Prostate gland (tissue), 2 donors: ENCODE measurements at regions not wholly inside any gene's neighbourhood (a gene's known extent, or its start where the extent isn't known, plus 50 kb on each side); places are given as distances from the start of the nearest gene placed in this dataset.

Experiments
- DNase-seq: peaks from one replicate; pipeline ENCODE4 v3.0.0-alpha.2; 2019; ENCODE audit warnings: low spot score
- H3K27ac ChIP-seq, 2 donors: fragments of 200-600 bp; sonication (generic); 2 replicates each; pipeline ENCODE4 v1.5.1; 2017 to 2019
- H3K27me3 ChIP-seq: fragments of 200-600 bp; sonication (generic); replicated peaks from 2 replicates; pipeline ENCODE4 v1.5.1; 2019; ENCODE audit not compliant: insufficient read depth
- H3K36me3 ChIP-seq, 2 donors: fragments of 200-600 bp; sonication (generic); 1 replicate in 1 of 2; 2 replicates in 1 of 2; pipeline versions ENCODE4 v1.5.1 to v1.8.1; 2017 to 2019
- H3K4me1 ChIP-seq: fragments of 200-600 bp; sonication (generic); replicated peaks from 2 replicates; pipeline ENCODE4 v1.5.1; 2019
- H3K4me3 ChIP-seq, 2 donors: fragments of 200-600 bp; sonication (generic); 2 replicates each; pipeline ENCODE4 v1.5.1; 2017 to 2019
- H3K9me3 ChIP-seq: fragments of 200-600 bp; sonication (generic); 2 replicates; pipeline ENCODE4 v1.5.1; 2017
- POLR2A ChIP-seq: fragments of 450-650 bp; IDR thresholded peaks from one replicate; pipeline ENCODE4 v1.6.1; 2016; ENCODE audit warnings: antibody characterized with exemption, mild to moderate bottlenecking
- POLR2AphosphoS5 ChIP-seq: sonication (generic); formaldehyde crosslinking; IDR thresholded peaks from one replicate; pipeline ENCODE4 v1.6.1; 2017; ENCODE audit warnings: antibody characterized with exemption
- WGBS: methylation state at CpG from one replicate; pipeline ENCODE4 v1.1.5; 2018; 5-methylcytosine and 5-hydroxymethylcytosine counted together
- intact Hi-C: fragments of 100-400 bp; cut with DNase I; formaldehyde crosslinking; loops from one replicate; pipeline ENCODE4 v1.14.2; 2022
- TF ChIP-seq, protein P1 (sequence below), 4 experiments: fragments of 200-600 bp in 2 of 4; fragments of 450-650 bp in 2 of 4; sonication (generic) in 2 of 4; IDR thresholded peaks; 1 replicate in 3 of 4; 2 replicates in 1 of 4; pipeline ENCODE4 v1.5.1; 2016 to 2019; ENCODE audit warnings: antibody characterized with exemption in 4 of 4, mild to moderate bottlenecking in 2 of 4, moderate library complexity in 2 of 4

DNA sequence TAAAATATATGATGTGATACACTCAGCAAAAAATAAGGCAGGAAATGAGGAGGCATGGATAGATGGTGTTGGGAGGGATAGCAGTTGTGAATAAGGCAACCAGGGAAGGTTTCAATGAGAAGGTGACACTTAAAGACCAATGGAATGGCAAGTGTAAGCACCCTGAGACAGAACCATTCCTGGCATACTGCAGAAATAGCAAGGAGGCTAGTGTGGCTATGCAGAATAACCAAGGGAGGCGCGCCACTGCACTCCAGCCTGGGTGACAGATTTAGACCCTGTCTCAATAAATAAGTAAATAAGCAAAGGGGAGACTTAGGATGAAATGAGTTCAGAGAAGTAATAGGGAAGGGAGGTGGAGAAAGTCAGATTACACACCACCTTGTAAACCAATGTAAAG, 113.9 kb downstream of the TOMM20 start:
- Histone ChIP-seq H3K36me3 (no peaks in the 10 kb centered on the region), H3K27me3 (no peaks in the 10 kb centered on the region), H3K4me1 (no peaks in the 10 kb centered on the region), H3K9me3 (no peaks in the 10 kb centered on the region), H3K27ac (no peak overlapping the region), H3K4me3 (no peak overlapping the region)
- intact Hi-C loops, result no loop called here
- no peak for DNase-seq
- TF ChIP-seq POLR2AphosphoS5 (no peak), POLR2A (no peak)
- TF ChIP-seq, protein P1, sequence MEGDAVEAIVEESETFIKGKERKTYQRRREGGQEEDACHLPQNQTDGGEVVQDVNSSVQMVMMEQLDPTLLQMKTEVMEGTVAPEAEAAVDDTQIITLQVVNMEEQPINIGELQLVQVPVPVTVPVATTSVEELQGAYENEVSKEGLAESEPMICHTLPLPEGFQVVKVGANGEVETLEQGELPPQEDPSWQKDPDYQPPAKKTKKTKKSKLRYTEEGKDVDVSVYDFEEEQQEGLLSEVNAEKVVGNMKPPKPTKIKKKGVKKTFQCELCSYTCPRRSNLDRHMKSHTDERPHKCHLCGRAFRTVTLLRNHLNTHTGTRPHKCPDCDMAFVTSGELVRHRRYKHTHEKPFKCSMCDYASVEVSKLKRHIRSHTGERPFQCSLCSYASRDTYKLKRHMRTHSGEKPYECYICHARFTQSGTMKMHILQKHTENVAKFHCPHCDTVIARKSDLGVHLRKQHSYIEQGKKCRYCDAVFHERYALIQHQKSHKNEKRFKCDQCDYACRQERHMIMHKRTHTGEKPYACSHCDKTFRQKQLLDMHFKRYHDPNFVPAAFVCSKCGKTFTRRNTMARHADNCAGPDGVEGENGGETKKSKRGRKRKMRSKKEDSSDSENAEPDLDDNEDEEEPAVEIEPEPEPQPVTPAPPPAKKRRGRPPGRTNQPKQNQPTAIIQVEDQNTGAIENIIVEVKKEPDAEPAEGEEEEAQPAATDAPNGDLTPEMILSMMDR (IDR thresholded peaks at IDR 0.05), result no peak
- WGBS, result 98% methylated on average over 2 of the region's 2 CpGs

DNA sequence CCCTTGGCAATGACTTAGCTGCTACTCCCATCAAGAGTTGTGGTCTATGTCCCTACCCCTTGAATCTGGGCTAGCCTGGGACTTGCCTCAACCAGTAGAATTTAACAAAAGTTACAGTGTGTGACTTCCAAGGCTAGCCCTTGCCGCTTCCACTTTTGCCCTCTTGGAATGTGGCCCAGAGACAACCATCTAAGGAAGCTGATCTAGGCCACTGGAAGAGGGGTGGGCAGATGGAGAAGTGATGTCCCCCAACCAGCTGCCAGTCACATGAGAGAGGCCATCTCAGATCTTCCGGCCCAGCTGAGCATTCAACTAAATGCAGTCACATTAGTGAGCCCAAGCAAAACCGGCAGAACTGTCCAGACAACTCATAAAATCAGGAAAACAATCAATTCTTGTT, 115.1 kb downstream of the TOMM20 start:
- Histone ChIP-seq H3K4me3 (no peak overlapping the region), H3K4me1 (no peaks in the 10 kb centered on the region), H3K9me3 (no peaks in the 10 kb centered on the region), H3K36me3 (no peaks in the 10 kb centered on the region), H3K27me3 (no peaks in the 10 kb centered on the region), H3K27ac (no peak overlapping the region)
- no peak for TF ChIP-seq POLR2A
- intact Hi-C loops, result no loop called here
- 90% methylated on average over 3 of the region's 3 CpGs for WGBS
- no peak for DNase-seq

DNA sequence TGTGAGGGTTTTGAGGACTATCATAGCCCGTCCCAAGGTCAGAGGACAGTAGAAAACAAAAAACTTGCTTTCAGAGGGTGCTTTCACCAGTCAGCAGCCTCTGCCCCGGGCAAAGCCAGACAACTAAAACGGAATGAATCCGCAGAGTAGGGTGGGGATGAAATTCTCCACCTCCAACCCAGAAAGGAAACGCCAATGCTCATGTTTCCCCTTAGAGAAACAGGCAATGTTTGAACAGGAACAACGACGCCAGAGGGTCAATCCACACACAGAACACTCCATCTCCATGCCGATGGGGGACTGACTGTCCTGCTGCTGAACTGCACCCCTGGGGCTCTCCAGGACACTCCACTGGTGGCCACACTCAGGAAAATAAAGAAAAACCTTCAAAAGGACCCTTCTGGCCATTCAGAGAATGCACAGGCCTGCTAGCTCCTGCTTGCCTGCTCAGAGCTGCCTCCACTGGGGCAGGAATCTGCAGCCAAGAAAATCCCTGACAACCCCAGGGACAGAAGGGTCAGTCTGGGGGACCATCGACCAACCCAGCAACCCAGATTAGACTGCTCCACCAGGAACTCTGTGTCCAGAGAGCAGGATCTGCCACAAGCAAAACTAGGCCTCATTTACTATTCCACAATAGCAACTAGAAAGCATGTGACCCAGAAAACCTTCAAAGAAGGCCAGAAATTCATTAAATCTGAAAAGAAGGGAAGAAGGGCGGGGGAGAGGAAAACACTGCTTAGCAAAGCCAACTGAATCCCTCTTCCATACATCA, 116.0 kb downstream of the TOMM20 start:
- no peaks in the 10 kb centered on the region for H3K27me3 ChIP-seq
- no peaks in the 10 kb centered on the region for H3K9me3 ChIP-seq
- no peak overlapping the region for H3K4me3 ChIP-seq
- no peak overlapping the region for H3K27ac ChIP-seq
- no peak for TF ChIP-seq POLR2AphosphoS5
- TF ChIP-seq, protein P1 (IDR thresholded peaks at IDR 0.05), result no peak
- no peak for TF ChIP-seq POLR2A
- WGBS, result 76% methylated on average over 10 of the region's 10 CpGs
- H3K4me1 ChIP-seq, result no peaks in the 10 kb centered on the region
- no peak for DNase-seq
- intact Hi-C loops, result no loop called here
- H3K36me3 ChIP-seq, result no peaks in the 10 kb centered on the region

DNA sequence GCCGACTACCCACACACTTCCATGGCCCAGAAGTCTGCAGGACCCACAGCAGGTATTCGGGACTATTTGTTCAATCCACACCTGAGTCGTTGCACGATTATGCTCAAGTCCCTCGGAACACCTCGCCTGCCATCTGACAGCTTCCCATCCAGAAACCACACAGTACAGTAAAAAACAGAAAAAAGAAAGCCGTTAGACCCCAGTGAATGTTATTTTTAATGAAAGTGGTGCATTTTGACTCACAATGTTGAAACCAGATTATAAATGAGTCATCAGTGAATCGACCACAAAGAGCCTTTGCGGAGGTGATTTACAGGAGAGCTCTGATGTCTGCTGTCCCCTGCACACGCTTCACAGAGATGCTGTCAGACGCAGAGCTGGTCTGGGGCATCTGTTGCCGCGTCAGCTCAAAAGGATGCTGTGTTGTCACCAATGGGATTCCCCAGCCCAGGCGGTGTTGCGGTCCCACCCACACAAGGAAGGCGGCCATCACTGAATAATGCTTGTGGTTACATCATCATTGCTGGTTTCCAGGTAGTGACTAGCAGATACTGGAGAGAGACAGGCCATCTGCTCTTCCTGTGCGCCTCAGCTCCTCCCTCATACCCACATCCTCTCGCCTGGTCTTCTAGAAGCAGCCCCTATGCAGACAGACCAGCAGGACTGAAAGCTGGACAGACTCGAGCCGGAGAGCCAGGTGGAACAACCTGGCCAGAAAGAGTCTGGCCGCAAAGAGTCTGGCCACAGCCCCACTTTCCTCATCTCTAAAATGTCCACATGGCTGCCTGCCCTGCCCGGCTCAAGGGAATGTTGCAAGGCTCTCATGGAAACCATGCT, 116.8 kb downstream of the TOMM20 start:
- 82% methylated on average over 22 of the region's 22 CpGs for WGBS
- intact Hi-C loops, result no loop called here
- Histone ChIP-seq H3K9me3 (no peaks in the 10 kb centered on the region), H3K36me3 (no peaks in the 10 kb centered on the region), H3K27ac (no peak overlapping the region), H3K4me1 (no peaks in the 10 kb centered on the region), H3K27me3 (no peaks in the 10 kb centered on the region), H3K4me3 (no peak overlapping the region)
- DNase-seq, result no peak
- TF ChIP-seq POLR2AphosphoS5 (no peak), POLR2A (no peak)
- TF ChIP-seq, protein P1 (IDR thresholded peaks at IDR 0.05), result no peak

DNA sequence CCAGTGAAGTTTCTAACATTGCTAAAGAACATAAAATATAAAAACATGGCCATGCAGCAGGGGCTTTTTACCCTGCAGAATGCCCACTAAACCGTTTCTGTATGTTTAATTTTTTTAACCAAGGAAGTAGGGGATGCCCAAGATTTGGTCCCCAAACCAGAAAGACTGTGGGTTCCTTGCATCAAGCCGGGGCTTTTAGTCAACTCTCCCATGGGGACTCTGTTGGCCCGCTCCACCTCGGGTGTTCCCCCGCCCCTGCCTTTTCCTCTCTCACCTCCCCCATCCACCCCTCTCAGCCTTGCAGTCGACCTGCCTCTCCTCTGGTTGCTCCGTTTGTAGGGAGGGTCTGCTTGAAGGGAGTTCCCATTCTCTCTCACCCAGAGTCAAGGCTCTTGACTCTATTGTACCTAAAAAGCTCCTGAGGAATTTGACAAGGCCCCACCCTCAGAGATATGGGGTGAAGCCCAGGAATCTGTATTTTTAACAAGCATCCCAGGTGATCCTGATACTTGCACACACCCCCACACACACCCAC, 117.5 kb downstream of the TOMM20 start:
- no peaks in the 10 kb centered on the region for H3K4me1 ChIP-seq
- intact Hi-C loops, result no loop called here
- no peak for TF ChIP-seq POLR2AphosphoS5
- TF ChIP-seq POLR2A, result no peak
- TF ChIP-seq, protein P1 (IDR thresholded peaks at IDR 0.05), result no peak
- H3K27me3 ChIP-seq, result no peaks in the 10 kb centered on the region
- no peak for DNase-seq
- no peak overlapping the region for H3K27ac ChIP-seq
- 79% methylated on average over 7 of the region's 7 CpGs for WGBS
- no peak overlapping the region for H3K4me3 ChIP-seq
- no peaks in the 10 kb centered on the region for H3K9me3 ChIP-seq
- H3K36me3 ChIP-seq, result no peaks in the 10 kb centered on the region
